Heart left ventricle (tissue), 13 donors: ENCODE measurements at regions not wholly inside any gene's neighbourhood (a gene's known extent, or its start where the extent isn't known, plus 50 kb on each side); places are given as distances from the start of the nearest gene placed in this dataset.

Experiments
- CTCF ChIP-seq, 12 donors: fragments of 200-600 bp; sonication (generic) in 4 of 12; IDR thresholded peaks; one replicate each; pipeline versions ENCODE4 v1.5.0 to v1.8.0; 2018 to 2022; ENCODE audit warnings: antibody characterized with exemption in 12 of 12, mild to moderate bottlenecking in 5 of 12
- POLR2A ChIP-seq, 2 donors: fragments of 450-650 bp; IDR thresholded peaks; one replicate each; pipeline ENCODE4 v1.6.1; 2017; ENCODE audit warnings: antibody characterized with exemption in 2 of 2, mild to moderate bottlenecking in 2 of 2, moderate library complexity in 2 of 2
- donor health status: ischemic (EF 13 %, LVEDD 7.1; RV severe dilation, severe dysfunction).
- donor health status: DM: no; HTN: yes; CAD: no.
- donor health status: DM: no; HTN: no; CAD: no.
- donor health status: ischemic (EF 25% LVEDD 6.9; RV normal size, moderate dysfunction).
- donor health status: ischemic (EF 25% LVEDD 5.7; RV mildly dilated, moderate dysfunction).
- donor health status: ischemic (EF 35%, LVEDD 5.7; RV mildly dilated, moderate dysfunction).
- donor health status: nonischemic (EF 11% LVEDD 7.7; RV severe dilation, severe dysfunction).
- donor health status: DM: yes; HTN: yes; CAD: no.
- donor health status: PGD.
- donor health status: ischemic (EF 29% LVEDD 5.4; RV normal size, mild dysfunction).
- donor health status: nonischemic (EF 23%, LVEDD 6.1; RV moderate dilation, normal function).

GRCh38 chr4:101512416-101512815 is 165.1 kb upstream of the PPP3CA start:
- TF ChIP-seq CTCF (IDR thresholded peaks at IDR 0.05): no peak
- TF ChIP-seq POLR2A (IDR thresholded peaks at IDR 0.05): no peak
